Gastrocnemius medialis (tissue), 4 donors: ENCODE measurements at regions not wholly inside any gene's neighbourhood (a gene's known extent, or its start where the extent isn't known, plus 50 kb on each side); places are given as distances from the start of the nearest gene placed in this dataset.

ENCODE experiments used
- ATAC-seq, 2 donors: fragments of 150-250 bp; one replicate each; pipeline ENCODE4 v1.9.1; 2016
- DNase-seq, 2 donors: peaks; one replicate each; pipeline ENCODE4 v3.0.0-alpha.2; 2019
- H3K27ac ChIP-seq, 4 donors: fragments of 200-600 bp; sonication (generic); 1 replicate in 1 of 4; 2 replicates in 3 of 4; pipeline ENCODE4 v1.5.1; 2016 to 2018; ENCODE audit warnings: mild to moderate bottlenecking in 2 of 4, moderate library complexity in 1 of 4
- H3K27me3 ChIP-seq, 3 donors: fragments of 200-600 bp; sonication (generic) in 2 of 3; 1 replicate in 1 of 3; 2 replicates in 2 of 3; pipeline versions ENCODE4 v1.5.1 to v1.6.0; 2016 to 2019; ENCODE audit warnings: mild to moderate bottlenecking in 1 of 3, moderate library complexity in 1 of 3
- H3K36me3 ChIP-seq, 2 donors: fragments of 200-600 bp; sonication (generic) in 1 of 2; one replicate each; pipeline ENCODE4 v1.5.1; 2017 to 2018
- H3K4me1 ChIP-seq, 2 donors: fragments of 200-600 bp; sonication (generic) in 1 of 2; one replicate each; pipeline ENCODE4 v1.5.1; 2016 to 2017; ENCODE audit warnings: mild to moderate bottlenecking in 2 of 2
- H3K4me3 ChIP-seq, 4 donors: fragments of 200-600 bp; sonication (generic) in 3 of 4; 1 replicate in 1 of 4; 2 replicates in 3 of 4; pipeline ENCODE4 v1.5.1; 2016 to 2019; ENCODE audit warnings: mild to moderate bottlenecking in 2 of 4
- H3K9me3 ChIP-seq, 3 donors: fragments of 200-600 bp; sonication (generic) in 2 of 3; 1 replicate in 1 of 3; 2 replicates in 2 of 3; pipeline ENCODE4 v1.5.1; 2016 to 2019
- CTCF ChIP-seq, 5 experiments: fragments of 450-650 bp in 3 of 5; fragments of 200-600 bp in 2 of 5; sonication (generic) in 2 of 5; IDR thresholded peaks in 4 of 5; conservative IDR thresholded peaks in 1 of 5; 1 replicate in 4 of 5; 2 replicates in 1 of 5; pipeline ENCODE4 v1.5.1; 2016 to 2019; ENCODE audit warnings: antibody characterized with exemption in 5 of 5, mild to moderate bottlenecking in 3 of 5, moderate library complexity in 3 of 5
- POLR2A ChIP-seq, 2 donors: fragments of 450-650 bp; IDR thresholded peaks; one replicate each; pipeline ENCODE4 v1.6.1; 2017; ENCODE audit warnings: antibody characterized with exemption in 2 of 2, mild to moderate bottlenecking in 2 of 2, moderate library complexity in 2 of 2
- in situ Hi-C, 4 donors: fragments of 200-750 bp; cut with MboI; loops; one replicate each; pipeline versions ENCODE4 v1.15.0 to v1.8.0; 2017; ENCODE audit warnings: low sequenced_read_pairs in 4 of 4
- intact Hi-C: fragments of 100-400 bp; cut with DNase I; formaldehyde crosslinking; loops from one replicate; pipeline ENCODE4 v1.15.1; 2023; ENCODE audit warnings: low total_unique reads

GRCh38 chr5:12277504-12278192 is 373.4 kb upstream of the CTNND2 start:
- Histone ChIP-seq H3K36me3 (no peaks in the 10 kb centered on the region), H3K4me1 (no peaks in the 10 kb centered on the region), H3K9me3 (no peaks in the 10 kb centered on the region), H3K27ac (no peak overlapping the region), H3K27me3 (no peaks in the 10 kb centered on the region), H3K4me3 (no peak overlapping the region)
- no peak for TF ChIP-seq CTCF (IDR thresholded peaks at IDR 0.05 in 4 of 5, conservative IDR thresholded peaks at IDR 0.05 in 1 of 5)
- no peak for TF ChIP-seq POLR2A (IDR thresholded peaks at IDR 0.05)
- DNase-seq (no peak), ATAC-seq (no peak)
- intact Hi-C loops = no loop called here
- in situ Hi-C loops = no loop called here

GRCh38 chr5:12274236-12274635 is 370.0 kb upstream of the CTNND2 start:
- DNase-seq = no peak
- no peaks in the 10 kb centered on the region for H3K36me3 ChIP-seq
- no peak for ATAC-seq
- TF ChIP-seq CTCF (IDR thresholded peaks at IDR 0.05 in 4 of 5, conservative IDR thresholded peaks at IDR 0.05 in 1 of 5) (no peak), POLR2A (IDR thresholded peaks at IDR 0.05) (no peak)
- in situ Hi-C loops = no loop called here
- H3K27me3 ChIP-seq = no peaks in the 10 kb centered on the region
- H3K4me1 ChIP-seq = no peaks in the 10 kb centered on the region
- no peak overlapping the region for H3K4me3 ChIP-seq
- no peak overlapping the region for H3K27ac ChIP-seq
- intact Hi-C loops = no loop called here
- no peaks in the 10 kb centered on the region for H3K9me3 ChIP-seq

GRCh38 chr5:12272389-12272788 is 368.1 kb upstream of the CTNND2 start:
- ATAC-seq (no peak), DNase-seq (no peak)
- Histone ChIP-seq H3K27ac (no peak overlapping the region), H3K4me3 (no peak overlapping the region), H3K4me1 (no peaks in the 10 kb centered on the region), H3K9me3 (no peaks in the 10 kb centered on the region), H3K27me3 (no peaks in the 10 kb centered on the region), H3K36me3 (no peaks in the 10 kb centered on the region)
- intact Hi-C loops (no loop called here), in situ Hi-C loops (no loop called here)
- no peak for TF ChIP-seq POLR2A (IDR thresholded peaks at IDR 0.05)
- no peak for TF ChIP-seq CTCF (IDR thresholded peaks at IDR 0.05 in 4 of 5, conservative IDR thresholded peaks at IDR 0.05 in 1 of 5)

- Histone ChIP-seq H3K27me3 (no peaks in the 10 kb centered on the region), H3K36me3 (no peaks in the 10 kb centered on the region), H3K4me1 (no peaks in the 10 kb centered on the region), H3K4me3 (no peak overlapping the region), H3K9me3 (no peaks in the 10 kb centered on the region), H3K27ac (no peak overlapping the region)
- intact Hi-C loops (no loop called here), in situ Hi-C loops (no loop called here)
- ATAC-seq (no peak), DNase-seq (no peak)
- TF ChIP-seq POLR2A (IDR thresholded peaks at IDR 0.05) (no peak), CTCF (IDR thresholded peaks at IDR 0.05 in 4 of 5, conservative IDR thresholded peaks at IDR 0.05 in 1 of 5) (no peak)
Observed at GRCh38 chr5:12270914-12271313, 366.7 kb upstream of the CTNND2 start.

- intact Hi-C loops (no loop called here), in situ Hi-C loops (no loop called here)
- no peaks in the 10 kb centered on the region for H3K4me1 ChIP-seq
Observed at GRCh38 chr5:12269164-12269563, 364.9 kb upstream of the CTNND2 start.

More at GRCh38 chr5:12269164-12269563, 364.9 kb upstream of the CTNND2 start:
- ATAC-seq = no peak
- DNase-seq = no peak
- no peaks in the 10 kb centered on the region for H3K36me3 ChIP-seq
- no peak overlapping the region for H3K4me3 ChIP-seq
- H3K9me3 ChIP-seq = no peaks in the 10 kb centered on the region
- no peak overlapping the region for H3K27ac ChIP-seq
- TF ChIP-seq POLR2A (IDR thresholded peaks at IDR 0.05) (no peak), CTCF (IDR thresholded peaks at IDR 0.05 in 4 of 5, conservative IDR thresholded peaks at IDR 0.05 in 1 of 5) (no peak)
- no peaks in the 10 kb centered on the region for H3K27me3 ChIP-seq
